ENCODE measurements at regions not wholly inside any gene's neighbourhood (a gene's known extent, or its start where the extent isn't known, plus 50 kb on each side); places are given as distances from the start of the nearest gene placed in this dataset.

DNA sequence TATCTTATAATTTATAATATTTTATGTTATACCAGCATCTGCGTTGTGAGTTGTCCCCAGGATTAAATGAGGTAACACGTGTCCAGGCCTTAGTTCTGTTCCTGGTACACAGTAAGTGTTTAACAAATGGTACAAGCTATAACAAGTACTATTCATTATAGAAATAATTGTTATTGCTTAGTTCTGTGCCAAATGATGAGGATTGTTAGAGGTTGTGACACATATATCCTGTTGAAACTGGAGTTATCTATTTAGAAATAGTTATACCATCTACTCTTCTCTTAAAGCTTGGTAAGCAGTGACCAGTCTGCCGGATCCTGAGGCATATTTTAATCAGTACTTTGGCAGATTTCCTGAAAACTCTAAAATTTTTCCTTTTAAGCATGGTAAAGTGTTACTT lies 1066.5 kb downstream of the TMTC2 start:
- Histone ChIP-seq H2AFZ (ENCODE audit: insufficient read depth, low read depth, low read length, poor library complexity, severe bottlenecking) (no peak overlapping the region), H3K4me1 (ENCODE audit: control insufficient read depth in 1 of 2, insufficient read depth in 2 of 2, low read length in 2 of 2) (no peaks in the 10 kb centered on the region), H3K27me3 (ENCODE audit: control insufficient read depth in 2 of 2, insufficient read depth in 2 of 2, low read length in 2 of 2) (no peaks in the 10 kb centered on the region), H3K9ac (ENCODE audit: insufficient read depth, low read length, poor library complexity, severe bottlenecking) (no peak overlapping the region), H3K36me3 (replicated peaks in 1 of 2; ENCODE audit: control insufficient read depth in 1 of 2, insufficient read depth in 2 of 2, low read length in 2 of 2) (no peaks in the 10 kb centered on the region), H3K9me3 (replicated peaks in 1 of 2; ENCODE audit: control insufficient read depth in 1 of 2, insufficient read depth in 1 of 2, low read length in 2 of 2) (no peaks in the 10 kb centered on the region), H3K4me2 (replicated peaks; ENCODE audit: extremely low read depth, low read length, poor library complexity, severe bottlenecking) (no peak overlapping the region), H3K79me2 (ENCODE audit: insufficient read depth, low read length) (no peaks in the 10 kb centered on the region), H3K27ac (ENCODE audit: low read depth in 1 of 2, low read length in 2 of 2) (no peak overlapping the region), H3K4me3 (replicated peaks in 1 of 3; ENCODE audit: low read depth in 2 of 3, low read length in 3 of 3) (no peak overlapping the region), H4K20me1 (ENCODE audit: insufficient read depth, low read length) (no peaks in the 10 kb centered on the region)
- Mint-ChIP-seq H3K27ac (no peak overlapping the region), H3K9me3 (peaks cover 0 to 4% (median 0%) of the 10 kb centered on the region in 7 donors), H3K4me3 (no peak overlapping the region), H3K36me3 (no peaks in the 10 kb centered on the region), H3K27me3 (ENCODE audit: low read depth in 3 of 3) (no peaks in the 10 kb centered on the region), H3K4me1 (no peaks in the 10 kb centered on the region)
- no peak for DNase-seq
- TF ChIP-seq, protein P1, sequence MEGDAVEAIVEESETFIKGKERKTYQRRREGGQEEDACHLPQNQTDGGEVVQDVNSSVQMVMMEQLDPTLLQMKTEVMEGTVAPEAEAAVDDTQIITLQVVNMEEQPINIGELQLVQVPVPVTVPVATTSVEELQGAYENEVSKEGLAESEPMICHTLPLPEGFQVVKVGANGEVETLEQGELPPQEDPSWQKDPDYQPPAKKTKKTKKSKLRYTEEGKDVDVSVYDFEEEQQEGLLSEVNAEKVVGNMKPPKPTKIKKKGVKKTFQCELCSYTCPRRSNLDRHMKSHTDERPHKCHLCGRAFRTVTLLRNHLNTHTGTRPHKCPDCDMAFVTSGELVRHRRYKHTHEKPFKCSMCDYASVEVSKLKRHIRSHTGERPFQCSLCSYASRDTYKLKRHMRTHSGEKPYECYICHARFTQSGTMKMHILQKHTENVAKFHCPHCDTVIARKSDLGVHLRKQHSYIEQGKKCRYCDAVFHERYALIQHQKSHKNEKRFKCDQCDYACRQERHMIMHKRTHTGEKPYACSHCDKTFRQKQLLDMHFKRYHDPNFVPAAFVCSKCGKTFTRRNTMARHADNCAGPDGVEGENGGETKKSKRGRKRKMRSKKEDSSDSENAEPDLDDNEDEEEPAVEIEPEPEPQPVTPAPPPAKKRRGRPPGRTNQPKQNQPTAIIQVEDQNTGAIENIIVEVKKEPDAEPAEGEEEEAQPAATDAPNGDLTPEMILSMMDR (IDR thresholded peaks at IDR 0.05) = no peak
- intact Hi-C loops (cut with micrococcal nuclease) = no loop called here
- WGBS (ENCODE audit: insufficient coverage) = no CpG with 5 or more reads among the region's 3 CpGs

GRCh38 chr12:83739607-83740006 lies 1052.9 kb downstream of the TMTC2 start:
- peaks cover 0 to 2% (median 1%) of the 10 kb centered on the region in 3 donors for H3K27me3 Mint-ChIP-seq (ENCODE audit: low read depth in 3 of 3)
- Histone ChIP-seq H2AFZ (ENCODE audit: insufficient read depth, low read depth, low read length, poor library complexity, severe bottlenecking) (no peak overlapping the region), H3K4me1 (ENCODE audit: control insufficient read depth in 1 of 2, insufficient read depth in 2 of 2, low read length in 2 of 2) (no peaks in the 10 kb centered on the region), H3K36me3 (replicated peaks in 1 of 2; ENCODE audit: control insufficient read depth in 1 of 2, insufficient read depth in 2 of 2, low read length in 2 of 2) (no peaks in the 10 kb centered on the region), H3K79me2 (ENCODE audit: insufficient read depth, low read length) (no peaks in the 10 kb centered on the region), H3K9ac (ENCODE audit: insufficient read depth, low read length, poor library complexity, severe bottlenecking) (no peak overlapping the region), H3K9me3 (replicated peaks in 1 of 2; ENCODE audit: control insufficient read depth in 1 of 2, insufficient read depth in 1 of 2, low read length in 2 of 2) (peaks cover 15% of the 10 kb centered on the region in 2 donors), H4K20me1 (ENCODE audit: insufficient read depth, low read length) (no peaks in the 10 kb centered on the region), H3K4me3 (replicated peaks in 1 of 3; ENCODE audit: low read depth in 2 of 3, low read length in 3 of 3) (no peak overlapping the region), H3K27ac (ENCODE audit: low read depth in 1 of 2, low read length in 2 of 2) (no peak overlapping the region), H3K27me3 (ENCODE audit: control insufficient read depth in 2 of 2, insufficient read depth in 2 of 2, low read length in 2 of 2) (no peaks in the 10 kb centered on the region), H3K4me2 (replicated peaks; ENCODE audit: extremely low read depth, low read length, poor library complexity, severe bottlenecking) (no peak overlapping the region)
- no peak for DNase-seq
- no peaks in the 10 kb centered on the region for H3K36me3 Mint-ChIP-seq
- H3K4me3 Mint-ChIP-seq = no peak overlapping the region
- H3K4me1 Mint-ChIP-seq = no peaks in the 10 kb centered on the region
- WGBS (ENCODE audit: insufficient coverage) = 100% methylated on average over 1 of the region's 3 CpGs
- TF ChIP-seq, protein P1 (IDR thresholded peaks at IDR 0.05) = no peak
- intact Hi-C loops (cut with micrococcal nuclease) = no loop called here
- no peak overlapping the region for H3K27ac Mint-ChIP-seq
- H3K9me3 Mint-ChIP-seq = peaks cover 4 to 14% (median 10%) of the 10 kb centered on the region in 7 donors

Data from CD14-positive monocyte (primary cell).